CD1c-positive myeloid dendritic cell (primary cell): ENCODE measurements at regions not wholly inside any gene's neighbourhood (a gene's known extent, or its start where the extent isn't known, plus 50 kb on each side); places are given as distances from the start of the nearest gene placed in this dataset.

Experiments
- DNase-seq: peaks from one replicate; pipeline ENCODE4 v3.0.0-alpha.2; 2016; ENCODE audit errors: extremely low spot score

GRCh38 chr7:18250133-18250532 is 222.5 kb upstream of the PRPS1L1 start:
- no peak for DNase-seq

DNA sequence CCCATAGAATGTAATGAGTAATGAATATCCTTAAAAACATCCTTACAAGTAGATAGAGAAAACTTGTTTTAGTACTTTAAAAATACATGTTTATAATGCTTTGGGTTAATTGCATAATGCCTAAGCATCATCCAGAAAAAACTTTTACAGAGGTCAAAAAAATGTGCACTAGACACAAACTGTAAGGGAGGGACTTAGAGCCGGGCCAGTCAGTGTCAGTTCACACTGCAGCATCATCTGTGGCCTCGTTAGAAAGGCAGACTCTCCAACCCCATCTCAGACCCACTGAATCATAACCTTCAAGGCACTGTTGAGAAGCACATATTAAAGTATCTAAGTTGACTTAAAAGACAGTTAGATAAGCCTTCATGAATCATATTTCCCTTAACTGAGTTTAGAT is 230.1 kb upstream of the PRPS1L1 start:
- no peak for DNase-seq

DNA sequence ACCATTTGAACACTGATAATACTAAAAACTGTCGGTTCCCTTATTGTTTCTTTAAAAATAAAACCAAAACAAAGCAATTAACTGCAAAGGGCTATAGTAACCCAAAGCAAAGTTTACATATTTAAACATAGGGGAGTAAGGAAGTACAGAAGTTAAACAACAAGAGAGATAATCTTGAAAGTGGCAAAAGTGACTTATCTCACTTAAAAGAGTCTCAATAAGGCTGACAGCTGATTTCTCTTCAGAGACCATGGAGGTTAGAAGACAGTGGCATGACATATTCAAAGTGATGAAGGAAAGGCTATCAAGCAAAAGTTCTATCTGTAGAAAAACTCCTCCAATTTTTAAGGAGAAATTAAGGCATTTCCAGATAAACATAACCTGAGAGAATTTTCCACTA is 233.5 kb upstream of the HDAC9 start:
- peak; percentile 8 for DNase-seq

GRCh38 chr7:18265611-18266281 is 229.8 kb upstream of the HDAC9 start:
- DNase-seq = no peak

DNA sequence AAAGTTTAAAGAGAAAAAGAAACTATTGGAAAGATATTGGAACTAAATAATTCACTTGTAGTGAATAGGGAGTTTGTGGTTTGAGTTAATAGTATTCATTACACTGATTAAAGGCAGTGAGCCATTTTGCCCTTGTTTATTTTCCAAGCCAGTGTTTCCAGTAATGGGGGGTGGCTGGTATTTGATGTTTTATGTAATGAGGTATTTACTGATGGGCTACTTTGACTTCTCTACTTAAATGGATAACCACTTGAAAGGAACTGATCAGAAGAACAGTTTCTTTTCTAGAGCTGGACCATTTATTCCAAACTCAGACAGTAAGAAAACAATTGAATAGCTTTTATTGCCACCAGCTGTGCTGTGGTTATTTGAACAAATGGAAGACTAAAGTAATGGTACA is 227.0 kb upstream of the HDAC9 start:
- no peak for DNase-seq

- no peak for DNase-seq
Measured at GRCh38 chr7:18276380-18276779, 219.2 kb upstream of the HDAC9 start.

DNA sequence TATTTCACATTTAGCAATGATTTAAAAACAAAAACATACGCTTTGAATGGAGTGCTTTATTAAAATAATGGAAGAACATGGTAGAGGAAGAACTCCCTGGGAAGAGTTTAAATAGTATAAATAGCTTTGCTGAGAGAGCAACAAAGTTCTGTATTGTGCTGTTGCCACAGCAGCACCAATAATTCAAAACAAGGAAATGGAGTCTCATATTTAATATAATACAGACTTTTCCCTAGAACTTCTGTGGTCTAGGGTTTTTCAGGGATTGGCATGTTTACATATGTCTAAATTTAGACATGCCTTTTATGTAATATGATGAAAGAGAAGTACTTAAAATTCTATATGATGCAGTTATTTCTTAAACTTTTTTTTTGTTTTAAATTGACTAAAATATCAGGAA is 217.2 kb upstream of the HDAC9 start:
- DNase-seq = no peak

GRCh38 chr7:18283045-18283444 is 212.5 kb upstream of the HDAC9 start:
- no peak for DNase-seq

DNA sequence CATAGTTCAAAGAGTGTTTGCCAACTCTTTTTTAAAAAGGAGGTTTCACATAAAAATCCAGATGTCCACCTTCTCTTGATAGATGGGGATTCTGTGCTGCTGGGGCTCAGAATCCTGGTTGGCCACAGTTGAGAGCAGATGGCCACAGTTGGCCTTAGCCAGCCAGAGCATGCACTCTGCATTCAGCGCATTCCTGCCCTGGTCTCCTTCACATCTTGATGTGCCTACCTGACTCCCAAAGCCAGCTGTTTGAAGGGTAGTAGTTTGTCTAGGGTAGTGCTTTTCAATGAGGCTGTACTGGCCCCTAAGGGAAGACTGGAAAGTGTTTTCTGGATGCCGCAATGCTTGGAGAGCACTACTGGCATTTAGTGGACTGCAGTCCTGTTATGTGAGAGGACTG is 208.1 kb upstream of the HDAC9 start:
- no peak for DNase-seq

GRCh38 chr7:18288322-18289037 is 207.1 kb upstream of the HDAC9 start:
- DNase-seq = no peak

GRCh38 chr7:18289788-18290187 is 205.8 kb upstream of the HDAC9 start:
- peak; percentile 17 for DNase-seq

DNA sequence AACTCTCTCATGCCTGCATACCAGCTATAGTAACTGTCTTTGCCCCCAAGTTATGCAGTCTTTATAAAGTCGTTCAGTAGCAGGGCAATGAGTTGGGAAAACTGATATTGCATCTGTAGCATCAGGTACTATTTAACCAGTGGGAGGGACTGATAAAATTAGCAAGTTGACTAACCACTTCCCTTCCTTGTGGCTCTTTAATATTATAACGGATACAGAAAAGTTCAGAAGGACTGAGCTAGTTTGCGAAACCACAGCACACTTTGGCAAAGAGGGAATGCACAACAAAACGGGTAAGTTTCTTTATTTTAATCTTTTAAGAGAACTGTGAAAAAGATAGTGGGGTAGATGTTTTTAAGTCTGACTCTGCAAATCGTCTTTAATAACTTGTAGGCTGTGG is 205.3 kb upstream of the HDAC9 start:
- DNase-seq = peak; percentile 43

GRCh38 chr7:18290865-18291264 is 204.7 kb upstream of the HDAC9 start:
- DNase-seq = no peak

DNA sequence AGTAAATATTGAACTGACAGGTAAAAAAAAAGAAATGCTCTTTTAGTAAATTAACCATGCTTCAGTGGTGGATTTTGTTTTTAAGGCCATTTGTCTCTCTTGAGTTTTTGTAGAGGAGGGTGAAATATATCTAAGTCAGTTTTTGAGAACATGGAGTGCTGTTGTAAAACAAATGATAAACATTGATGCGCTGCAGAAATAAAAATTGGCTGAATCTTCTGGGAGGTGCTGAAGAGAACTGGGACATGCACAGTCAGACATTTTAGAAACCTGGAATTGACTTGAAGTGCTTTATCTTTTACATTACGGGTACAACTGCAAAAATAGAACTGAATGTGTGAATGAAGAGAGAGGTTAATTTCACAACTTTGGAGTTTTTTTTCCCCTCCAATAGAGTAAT is 203.0 kb upstream of the HDAC9 start:
- no peak for DNase-seq

DNA sequence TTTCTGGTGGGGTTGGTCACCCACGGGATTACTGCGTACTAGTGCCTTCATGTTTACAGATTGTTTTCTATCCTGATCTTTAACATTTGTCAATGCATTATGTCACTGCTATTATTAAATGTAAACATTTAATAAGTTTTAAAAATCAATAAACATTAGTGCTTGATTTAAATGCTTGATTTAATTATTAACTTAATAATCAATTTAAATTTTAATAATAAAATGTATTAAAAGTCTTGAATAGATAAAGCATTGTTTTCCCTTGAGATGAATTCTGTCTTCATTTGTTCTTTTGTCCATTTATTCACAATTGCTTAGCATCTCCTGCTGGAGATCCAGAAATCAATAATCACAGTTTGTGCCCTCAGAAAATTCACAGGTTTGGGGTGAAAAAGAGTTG is 201.8 kb upstream of the HDAC9 start:
- DNase-seq = no peak

DNA sequence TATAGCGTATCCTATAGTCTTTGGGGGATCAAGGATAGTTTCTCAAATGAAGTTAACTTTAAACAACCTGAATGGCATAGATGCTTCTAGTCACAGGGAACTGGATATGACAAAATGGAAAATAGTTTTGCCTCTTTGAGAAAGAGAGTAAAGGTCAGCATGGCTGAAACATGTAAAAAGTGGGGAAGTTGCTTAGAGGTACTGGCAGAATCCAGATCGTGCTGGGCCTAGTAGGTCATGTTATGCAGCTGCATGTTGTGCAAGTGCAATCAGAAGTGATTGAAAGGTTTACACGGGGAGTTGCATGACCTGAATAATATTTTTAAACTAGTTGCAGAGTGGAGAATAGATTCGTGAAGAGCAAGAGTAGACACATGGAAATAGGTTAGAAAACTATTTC is 201.1 kb upstream of the HDAC9 start:
- DNase-seq = peak; percentile 25

GRCh38 chr7:18295781-18296423 is 199.6 kb upstream of the HDAC9 start:
- peak; percentile 33 for DNase-seq

- peak; percentile 55 for DNase-seq
Measured at GRCh38 chr7:18302097-18302496, 193.5 kb upstream of the HDAC9 start.

DNA sequence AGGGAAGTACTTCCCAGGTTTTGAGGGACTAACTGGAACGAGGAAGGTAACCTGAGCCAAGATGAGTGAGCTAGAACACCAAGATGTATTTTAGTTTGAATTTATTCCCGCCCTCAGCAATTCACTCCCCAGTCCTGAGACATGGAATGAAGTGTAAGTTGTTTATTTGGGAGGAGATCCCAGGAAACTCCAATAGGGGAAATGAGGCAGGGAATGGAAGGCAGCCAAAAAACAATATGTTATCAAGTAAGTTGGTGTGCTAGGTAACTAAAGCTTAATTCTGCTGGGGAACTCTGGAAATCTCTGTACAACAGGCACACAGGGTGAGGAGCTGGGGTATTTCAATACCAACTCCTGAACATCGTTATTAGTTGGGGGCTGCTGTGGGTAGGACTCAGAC is 189.7 kb upstream of the HDAC9 start:
- DNase-seq = no peak

- DNase-seq = no peak
Measured at GRCh38 chr7:18306696-18307095, 188.9 kb upstream of the HDAC9 start.

GRCh38 chr7:18308938-18309337 is 186.6 kb upstream of the HDAC9 start:
- DNase-seq = no peak

DNA sequence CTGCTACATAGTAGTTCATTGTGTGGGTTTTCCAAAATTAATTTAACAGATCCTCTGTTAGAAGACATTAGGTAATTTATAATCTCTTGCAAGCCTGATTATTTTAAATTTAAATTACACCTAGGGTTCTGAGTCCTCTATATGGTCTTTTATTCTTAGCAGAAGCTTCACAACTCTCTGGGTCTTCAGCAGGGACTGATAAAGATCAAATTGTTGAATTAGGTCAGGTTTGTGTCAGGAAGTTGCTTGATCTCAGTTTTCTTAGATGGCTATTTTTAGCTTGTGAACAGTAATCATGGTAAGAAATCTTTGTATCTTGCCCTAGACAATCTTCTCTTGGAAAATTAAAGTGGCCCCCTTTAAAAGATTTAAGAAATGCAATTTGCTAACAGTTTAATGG is 183.1 kb upstream of the HDAC9 start:
- DNase-seq = no peak

GRCh38 chr7:18313965-18314364 is 181.6 kb upstream of the HDAC9 start:
- no peak for DNase-seq
